GM21786 (cell line): ENCODE measurements at regions not wholly inside any gene's neighbourhood (a gene's known extent, or its start where the extent isn't known, plus 50 kb on each side); places are given as distances from the start of the nearest gene placed in this dataset.
"Not testable (repeated sequence)": the region's sequence is repeated elsewhere in the genome, so short reads cannot be mapped to it uniquely, and the experiment has no call there.

Experiments
- ATAC-seq: cut with Tn5 transposase; IDR thresholded peaks from one replicate; pipeline ENCODE4 v1.9.1; 2021; ENCODE audit not compliant: unreplicated experiment

DNA sequence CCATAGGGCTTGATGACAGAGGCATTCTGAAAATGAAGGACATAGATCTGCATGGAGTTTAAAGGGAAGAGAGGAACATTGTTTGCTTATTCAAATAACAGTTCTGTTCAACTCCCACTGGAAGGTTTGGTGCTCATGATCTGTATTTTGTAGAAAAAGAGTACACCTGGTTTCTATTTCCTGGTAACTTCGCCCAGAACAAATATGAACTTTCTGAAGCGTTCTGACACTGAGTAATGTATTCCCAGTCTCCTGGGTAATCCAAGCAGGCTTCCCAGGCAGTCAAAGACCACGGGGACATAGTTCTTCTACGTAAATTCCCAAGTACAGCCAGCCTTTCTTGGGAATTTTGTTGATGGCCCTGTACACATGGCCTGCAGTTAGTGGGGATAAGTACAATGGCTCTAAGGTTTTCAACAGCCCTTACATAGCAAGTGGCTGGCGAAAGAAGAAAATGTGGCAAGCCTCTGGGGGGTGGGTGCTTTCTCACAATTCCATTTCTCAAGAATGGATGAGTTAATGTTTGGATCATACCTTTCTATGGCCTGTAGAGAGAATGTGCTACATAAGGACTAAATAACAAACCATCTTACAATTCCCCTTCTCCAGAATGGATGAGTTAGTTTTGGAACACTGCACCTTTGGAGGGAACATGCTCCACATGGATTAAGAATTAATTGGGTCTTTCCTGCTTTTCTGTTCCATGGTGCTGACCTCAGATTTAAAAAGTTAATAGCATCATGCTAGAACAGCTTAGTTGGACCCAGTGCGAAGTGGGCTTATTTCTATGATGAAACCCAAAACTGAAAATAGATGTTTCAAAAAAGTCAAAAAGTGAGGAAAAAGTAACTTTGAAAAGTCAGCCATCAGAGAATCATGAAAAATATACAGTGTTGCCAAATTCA, 52.7 kb downstream of the COL6A6 start:
- ATAC-seq = no peak

DNA sequence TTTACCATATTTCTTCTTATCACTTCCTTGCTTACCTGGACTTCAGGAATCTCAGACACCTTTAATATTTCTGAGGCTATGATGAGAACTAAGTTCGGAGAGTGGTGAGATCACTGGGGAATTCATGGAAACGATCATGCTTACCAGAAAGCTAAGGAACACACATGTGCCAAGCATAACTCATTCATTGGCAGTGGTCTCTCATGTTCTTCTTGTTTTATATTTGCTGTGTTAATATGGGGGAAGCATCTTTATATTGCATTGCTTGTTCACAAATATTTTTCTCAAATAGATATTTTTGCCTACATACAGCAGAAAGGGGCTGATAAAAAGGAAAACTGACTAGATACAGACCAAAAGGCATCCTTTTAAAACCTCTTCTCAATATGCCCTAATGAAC, 55.8 kb downstream of the COL6A6 start:
- ATAC-seq = no peak

DNA sequence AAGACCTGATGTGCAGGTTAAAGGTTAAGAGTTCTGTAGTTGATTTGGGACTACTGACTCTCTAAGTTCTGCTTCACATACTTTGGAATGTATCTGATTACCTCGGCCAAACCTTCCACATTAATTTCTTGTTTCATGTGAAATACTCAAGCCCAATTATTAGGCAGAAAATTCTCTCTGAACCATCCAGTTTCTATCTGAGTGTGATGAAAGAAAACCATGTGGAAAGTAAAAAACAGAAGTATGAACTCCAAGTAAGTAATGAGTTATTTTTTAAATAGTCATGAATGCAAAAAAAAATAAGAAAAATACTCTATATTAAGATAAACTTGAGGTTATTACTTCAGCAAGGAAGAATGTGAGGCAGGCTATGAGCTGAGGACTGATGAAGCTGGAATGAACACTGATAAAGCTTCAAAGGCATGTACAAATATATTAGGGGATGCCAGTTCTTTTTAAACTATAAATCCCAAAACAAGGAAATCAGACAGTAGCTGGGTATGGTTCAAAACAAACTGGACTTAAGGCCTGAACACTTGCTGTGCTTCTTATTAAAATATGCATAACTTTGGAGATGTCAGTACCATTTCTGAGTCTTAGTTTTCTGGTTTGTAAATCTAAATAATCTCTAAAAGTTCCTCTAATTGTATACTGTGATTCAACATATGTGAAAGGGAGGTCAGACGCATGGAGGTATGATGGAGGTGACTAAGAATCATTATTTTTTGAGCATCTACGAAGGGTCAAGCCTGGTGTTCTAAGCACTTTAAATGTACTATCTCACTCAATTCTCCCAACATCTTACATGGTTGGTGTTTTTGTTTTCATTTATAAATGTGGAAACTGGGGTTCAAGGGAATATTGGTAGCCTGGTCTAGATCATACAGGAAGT, 59.6 kb downstream of the COL6A6 start:
- no peak for ATAC-seq

DNA sequence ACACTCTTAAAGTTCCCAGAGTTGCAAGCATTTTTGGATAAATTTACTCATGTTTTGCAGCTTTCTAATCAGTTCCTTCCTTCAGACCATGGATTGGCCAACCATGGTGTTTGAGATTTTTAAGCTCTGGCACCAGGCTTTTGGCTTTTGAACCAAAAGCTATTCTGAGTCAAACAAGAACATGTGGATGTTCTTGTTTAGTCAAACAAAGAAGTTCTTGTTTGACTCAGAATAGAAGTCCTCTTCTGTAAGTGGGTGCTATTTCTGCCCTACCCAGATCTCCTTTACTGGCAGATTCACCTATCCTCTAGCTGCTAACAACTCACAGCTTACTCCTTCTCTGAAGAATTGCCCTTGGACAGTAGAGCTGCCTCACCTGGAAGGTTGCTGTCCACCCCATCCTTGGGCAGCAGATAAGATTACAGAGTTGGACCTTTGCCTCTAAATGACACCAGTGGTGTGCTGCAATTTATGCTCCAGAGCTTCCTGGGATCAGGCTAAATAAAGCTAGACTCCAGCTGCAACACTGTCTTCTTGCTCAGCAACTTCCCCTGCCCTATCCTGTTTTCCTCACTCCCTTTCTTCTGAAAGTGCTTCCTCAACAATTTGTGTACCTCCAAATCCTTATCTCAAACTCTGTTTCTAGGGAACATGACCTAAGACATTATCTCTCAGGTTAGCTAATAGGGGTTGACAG, 65.6 kb downstream of the COL6A6 start:
- ATAC-seq = peak; percentile 61

DNA sequence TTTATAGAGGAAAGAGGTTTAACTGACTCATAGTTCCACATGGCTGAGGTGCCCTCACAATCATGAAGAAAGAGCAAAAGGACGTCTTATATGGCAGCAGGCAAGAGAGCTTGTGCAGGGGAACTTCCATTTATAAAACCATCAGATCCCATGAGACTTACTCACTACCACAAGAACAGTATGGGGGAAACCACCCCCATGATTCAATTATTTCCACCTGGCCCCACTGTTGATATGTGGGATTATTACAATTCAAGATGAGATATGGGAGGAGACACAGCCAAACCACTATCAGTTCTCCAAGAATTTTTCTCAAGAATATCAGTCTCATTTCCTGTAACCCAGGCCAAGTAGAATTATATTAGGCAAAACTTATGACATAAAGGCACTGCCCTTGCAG, 77.8 kb downstream of the COL6A6 start:
- ATAC-seq = not testable (repeated sequence)

DNA sequence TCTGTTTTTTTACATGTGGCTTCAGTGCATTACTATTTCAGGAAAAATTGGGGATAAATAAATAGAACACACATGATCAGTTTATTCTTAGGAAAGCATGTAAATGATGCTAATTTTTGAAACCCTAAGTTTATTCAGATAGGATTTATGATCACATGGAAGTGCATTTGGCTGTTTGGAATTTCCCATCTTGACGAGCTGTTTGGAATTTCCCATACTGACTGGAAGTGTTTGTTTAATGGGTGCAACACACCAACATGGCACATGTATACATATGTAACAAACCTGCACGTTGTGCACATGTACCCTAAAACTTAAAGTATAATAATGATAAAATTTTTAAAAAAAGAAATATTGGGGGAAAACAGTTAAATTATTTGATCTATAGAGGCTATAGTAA, 79.5 kb downstream of the COL6A6 start:
- ATAC-seq = no peak

DNA sequence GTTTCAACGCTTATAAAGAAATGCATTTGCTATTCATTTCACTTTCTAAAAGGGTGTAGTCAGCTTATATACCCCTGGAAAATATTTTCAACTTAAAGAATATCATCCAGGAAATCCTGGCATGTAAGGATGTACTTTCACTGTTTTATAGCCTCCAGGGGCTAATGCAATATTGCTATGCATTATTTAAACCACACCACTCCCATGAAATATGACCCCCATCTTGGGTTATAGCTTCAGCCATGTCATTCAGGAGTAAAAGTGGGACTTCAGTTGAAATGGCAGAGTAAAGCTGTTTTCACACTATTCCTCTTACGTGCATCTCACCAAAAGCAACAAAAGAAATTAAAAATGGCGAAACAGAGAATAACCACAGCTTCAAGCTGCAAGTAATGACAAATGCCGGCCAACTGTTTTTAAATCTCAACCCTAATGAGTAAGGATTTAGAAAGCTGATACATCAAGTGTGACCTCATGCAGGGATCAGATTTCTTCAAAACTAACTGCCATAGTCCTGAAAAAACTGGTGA, 84.5 kb downstream of the COL6A6 start:
- no peak for ATAC-seq

DNA sequence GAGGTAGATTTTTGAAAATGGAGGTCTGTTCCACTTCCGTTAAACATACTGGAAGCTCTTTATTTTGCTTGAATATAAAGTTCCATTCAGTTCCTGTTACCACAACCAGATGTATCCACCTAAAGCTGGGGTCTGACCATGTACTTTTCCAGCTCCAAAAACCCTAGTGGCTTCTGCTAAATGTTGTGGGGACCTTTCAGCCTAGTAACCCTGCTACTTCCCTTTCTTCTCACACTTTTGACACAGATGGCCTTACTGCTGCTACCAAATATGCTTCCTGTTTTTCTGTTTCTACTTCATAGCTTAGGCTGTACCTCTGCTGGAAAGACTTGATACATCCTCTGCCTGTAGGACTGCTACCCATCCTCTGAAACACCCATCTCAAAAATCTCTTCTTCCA, 87.8 kb downstream of the COL6A6 start:
- ATAC-seq = no peak

DNA sequence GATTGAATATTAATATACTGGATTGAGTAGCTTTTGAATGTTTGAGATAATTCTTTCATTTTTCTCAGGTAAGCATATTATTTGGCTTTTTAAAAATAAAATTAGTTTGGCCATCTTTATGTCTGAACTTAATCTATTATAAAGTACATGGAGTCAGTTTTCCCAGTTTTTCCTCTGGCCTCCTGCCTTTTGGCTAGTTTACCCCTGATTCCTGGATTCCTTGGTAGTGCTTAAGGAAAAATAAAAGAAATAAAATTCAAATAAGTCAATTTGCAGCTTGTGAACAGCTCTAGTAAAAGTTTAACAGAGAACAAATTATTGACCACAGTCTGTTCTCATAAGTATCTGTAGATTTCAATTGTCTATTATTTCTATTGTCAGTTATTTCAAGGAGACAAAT, 89.4 kb downstream of the COL6A6 start:
- no peak for ATAC-seq

DNA sequence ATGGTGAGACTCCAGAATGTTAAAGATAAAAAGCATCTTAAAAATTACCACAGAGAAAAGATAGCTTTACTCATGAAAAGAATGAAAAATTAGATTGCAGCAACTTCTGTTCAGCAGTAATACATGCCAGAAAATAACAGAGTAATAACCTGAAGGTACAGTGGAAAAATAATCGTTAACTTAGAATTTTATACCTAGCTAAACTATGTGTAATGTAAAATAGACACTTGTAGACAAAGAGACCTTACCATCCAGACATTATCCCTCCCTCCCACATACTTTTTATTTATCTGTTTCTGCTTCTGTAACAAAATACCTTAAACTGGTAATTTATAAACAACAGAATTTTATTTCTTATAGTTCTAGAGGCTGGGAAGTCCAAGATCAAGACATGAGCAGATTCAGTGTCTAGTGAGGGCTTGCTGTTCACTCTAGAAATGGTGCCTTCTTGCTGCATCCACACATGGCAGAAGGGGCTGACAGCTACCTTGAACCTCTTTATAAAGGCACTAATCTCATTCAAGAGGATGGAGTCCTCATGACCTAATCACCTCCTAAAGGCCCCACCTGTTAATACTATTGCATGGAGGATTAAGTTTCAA, 90.7 kb downstream of the COL6A6 start:
- no peak for ATAC-seq

DNA sequence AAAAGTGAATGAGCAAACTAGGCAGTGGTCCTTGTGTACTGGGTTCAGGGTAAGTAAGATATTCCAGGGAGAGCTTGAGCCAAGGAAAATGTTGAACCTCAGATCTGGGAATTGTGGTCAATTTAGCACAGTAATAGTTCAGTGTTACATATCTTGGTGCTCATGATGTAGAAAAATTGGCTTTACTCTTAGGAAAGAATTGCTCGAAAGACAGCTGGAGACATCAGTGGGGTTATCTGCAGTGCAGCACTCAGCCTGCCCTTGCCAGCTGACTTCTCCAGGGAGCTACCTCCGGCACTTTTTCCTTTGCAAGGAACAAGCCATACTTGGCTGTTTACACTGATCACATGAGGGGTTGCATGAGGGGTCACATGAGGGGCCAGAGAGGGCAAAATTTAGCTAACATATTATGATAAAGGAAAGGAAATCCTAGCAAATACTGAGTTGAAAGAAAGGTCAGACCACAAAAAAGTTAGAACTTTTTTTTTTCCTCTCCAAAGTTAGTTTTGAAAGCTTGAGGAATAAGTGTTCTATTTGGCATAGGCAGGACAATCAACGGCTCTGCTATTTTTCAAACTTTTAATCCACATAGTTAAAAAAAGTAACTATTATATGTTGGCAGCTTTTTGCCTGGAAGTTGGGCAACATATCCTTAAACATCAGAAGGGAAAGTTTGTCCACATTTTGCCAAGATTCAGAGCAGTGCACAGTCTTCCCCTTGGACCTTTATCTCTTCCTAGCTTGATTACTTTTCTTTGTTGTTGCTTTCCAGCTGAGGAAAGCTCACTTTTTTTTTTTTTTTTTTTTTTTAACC, 92.4 kb downstream of the COL6A6 start:
- no peak for ATAC-seq

DNA sequence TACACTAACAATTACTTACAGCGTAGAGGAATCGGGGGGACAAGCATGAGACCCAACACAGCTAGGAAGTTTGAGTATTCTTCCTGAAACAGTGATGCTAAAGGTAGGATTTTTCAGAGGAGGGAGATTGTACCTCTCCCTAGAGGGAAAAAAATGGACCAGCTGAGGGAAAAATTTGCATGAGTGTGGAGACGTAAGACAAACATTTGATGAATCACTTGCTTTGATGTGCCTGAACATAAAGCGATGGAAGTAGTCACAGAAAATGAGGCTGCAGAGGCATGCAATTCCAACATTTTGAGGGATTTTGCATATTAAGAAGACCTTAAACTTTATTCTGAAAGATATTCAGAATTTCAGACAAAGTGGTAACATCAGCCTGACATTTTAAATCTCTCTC, 102.2 kb downstream of the COL6A6 start:
- ATAC-seq = no peak

DNA sequence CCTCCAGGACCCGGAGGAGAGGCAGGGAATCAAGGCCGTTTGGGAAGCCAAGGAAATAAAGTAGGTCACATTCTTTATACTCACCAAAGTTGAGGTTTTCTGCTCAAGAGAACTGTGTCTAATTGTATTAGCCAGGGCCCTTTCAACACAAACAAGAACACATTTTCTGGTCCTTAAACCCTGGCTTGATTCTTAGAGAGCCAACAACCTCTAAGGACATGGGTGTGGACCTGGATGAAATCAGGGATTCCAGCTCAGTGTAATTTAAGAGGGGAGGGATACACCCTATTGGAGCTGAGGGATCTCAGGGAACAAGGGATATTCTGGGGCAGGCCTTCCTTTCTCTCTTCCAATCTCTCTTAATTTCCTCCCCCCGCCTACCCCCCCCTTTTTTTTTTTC, 104.8 kb downstream of the COL6A6 start:
- no peak for ATAC-seq

DNA sequence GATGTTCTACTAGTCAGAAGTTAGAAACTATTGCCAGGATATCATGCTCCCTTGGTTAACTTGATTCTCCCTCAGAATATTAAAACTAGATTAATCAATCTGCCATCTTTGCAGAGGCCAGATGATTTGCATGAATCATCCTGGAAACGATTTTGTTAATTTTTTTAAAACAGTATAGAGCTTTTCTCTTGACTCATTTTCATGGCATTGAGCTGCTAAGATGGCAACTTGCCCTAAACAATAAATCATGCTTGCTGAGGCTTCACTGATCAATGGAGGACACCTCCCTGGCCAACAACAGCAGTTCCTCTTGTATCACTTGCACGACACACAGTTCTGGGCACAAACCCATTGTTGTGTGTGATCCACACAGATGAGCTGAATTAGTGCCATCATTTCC, 109.1 kb downstream of the COL6A6 start:
- no peak for ATAC-seq

DNA sequence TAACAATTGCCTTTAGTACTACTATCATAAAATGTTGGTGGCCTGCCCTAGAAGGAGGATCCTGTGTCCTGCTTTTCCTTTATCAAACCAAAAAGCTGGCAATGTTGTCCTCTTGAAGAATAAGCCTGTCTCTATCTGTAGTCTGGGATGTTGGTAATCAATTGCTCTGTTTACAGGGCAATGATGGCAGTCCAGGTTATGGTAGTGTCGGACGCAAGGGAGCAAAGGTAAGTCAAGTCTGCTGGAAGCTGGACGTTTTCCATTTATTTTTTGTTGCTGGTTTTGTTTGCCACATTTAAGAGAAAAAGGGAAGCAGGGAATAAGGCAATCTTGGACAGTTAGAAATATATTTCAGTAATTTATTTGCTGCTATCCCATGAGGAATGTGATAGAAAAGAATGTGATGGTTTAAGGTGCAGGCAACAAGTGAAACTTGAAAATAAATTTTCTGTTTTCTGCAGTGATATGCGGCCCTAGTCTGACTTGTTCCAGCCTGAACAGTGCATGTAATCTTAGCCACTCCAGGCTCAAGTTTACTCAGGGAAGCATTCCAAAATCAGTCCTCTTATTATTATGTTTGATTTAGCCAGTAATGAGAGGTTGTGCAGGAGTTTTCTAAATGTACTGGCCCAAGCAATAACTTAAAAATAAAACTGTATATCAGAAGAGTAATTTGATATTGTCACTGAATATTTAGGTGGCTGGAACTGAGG, 110.3 kb downstream of the COL6A6 start:
- no peak for ATAC-seq

DNA sequence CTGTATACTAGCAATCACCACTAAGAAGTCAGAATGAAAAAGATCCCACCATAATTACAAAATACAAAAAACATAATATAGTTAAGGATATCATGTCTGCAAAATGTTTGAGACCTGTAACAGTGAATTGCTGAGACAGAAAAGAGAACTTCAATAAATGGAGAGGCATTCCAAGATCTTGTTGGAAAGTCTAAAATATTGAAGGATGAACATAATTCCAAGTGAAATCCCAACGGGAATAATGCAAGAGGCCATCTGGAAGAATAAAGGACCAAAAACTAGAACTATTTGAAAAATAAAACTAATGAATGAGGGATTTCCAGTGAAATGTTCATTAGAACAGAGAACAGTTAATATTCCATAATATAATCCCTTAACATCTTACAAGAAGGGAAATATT, 110.9 kb downstream of the COL6A6 start:
- ATAC-seq = no peak
